Upper lobe of left lung (tissue), 6 donors: ENCODE measurements at regions not wholly inside any gene's neighbourhood (a gene's known extent, or its start where the extent isn't known, plus 50 kb on each side); places are given as distances from the start of the nearest gene placed in this dataset.

Experiments used
- ATAC-seq, 2 donors: fragments of 200-7000 bp; cut with Tn5 transposase; one replicate each; pipeline ENCODE4 v1.9.1; 2022; ENCODE audit warnings: mild to moderate bottlenecking in 2 of 2, moderate library complexity in 2 of 2; ENCODE audit not compliant: low FRiP score in 2 of 2
- DNase-seq, 2 donors: peaks; one replicate each; pipeline ENCODE4 v3.0.0-alpha.2; 2019 to 2020
- H3K27ac ChIP-seq, 4 donors: fragments of 200-600 bp; sonication (generic); one replicate each; pipeline ENCODE4 v1.5.1; 2016 to 2019
- H3K27me3 ChIP-seq, 4 donors: fragments of 200-600 bp; sonication (generic); one replicate each; pipeline ENCODE4 v1.5.1; 2017 to 2019
- H3K36me3 ChIP-seq, 4 donors: fragments of 200-600 bp; sonication (generic); one replicate each; pipeline ENCODE4 v1.5.1; 2016 to 2019
- H3K4me1 ChIP-seq, 4 donors: fragments of 200-600 bp; sonication (generic); one replicate each; pipeline ENCODE4 v1.5.1; 2018 to 2019
- H3K4me3 ChIP-seq, 4 donors: fragments of 200-600 bp; sonication (generic); one replicate each; pipeline ENCODE4 v1.5.1; 2017 to 2019; ENCODE audit warnings: mild to moderate bottlenecking in 2 of 4, moderate library complexity in 1 of 4
- H3K9me3 ChIP-seq, 4 donors: fragments of 200-600 bp; sonication (generic); one replicate each; pipeline ENCODE4 v1.5.1; 2018 to 2019
- EP300 ChIP-seq, 4 donors: sonication (generic); formaldehyde crosslinking; IDR thresholded peaks; one replicate each; pipeline ENCODE4 v1.5.1; 2017; ENCODE audit warnings: antibody characterized with exemption in 4 of 4, control low read depth in 2 of 4
- POLR2A ChIP-seq, 4 donors: fragments of 450-650 bp; IDR thresholded peaks; one replicate each; pipeline ENCODE4 v1.5.1; 2016 to 2017; ENCODE audit warnings: antibody characterized with exemption in 4 of 4, mild to moderate bottlenecking in 2 of 4
- POLR2AphosphoS5 ChIP-seq, 2 donors: sonication (generic); formaldehyde crosslinking; IDR thresholded peaks; one replicate each; pipeline ENCODE4 v1.5.1; 2017; ENCODE audit warnings: antibody characterized with exemption in 2 of 2
- WGBS, 2 donors: methylation state at CpG; one replicate each; pipeline ENCODE4 v1.1.5; 2017 to 2018; 5-methylcytosine and 5-hydroxymethylcytosine counted together
- TF ChIP-seq, protein P1 (sequence below), 6 experiments: fragments of 450-650 bp in 4 of 6; fragments of 200-600 bp in 2 of 6; sonication (generic) in 2 of 6; IDR thresholded peaks; one replicate each; pipeline ENCODE4 v1.5.1; 2016 to 2019; ENCODE audit warnings: antibody characterized with exemption in 6 of 6
- donor health status: DM: no; HTN: no; CAD: no; lungs with moderate emphysema.
- donor health status: DM: no; HTN: yes; CAD: no; lungs with severe emphysema.

- no peak for DNase-seq
- H3K27ac ChIP-seq: no peak overlapping the region
- peaks cover 3 to 8% (median 6%) of the 10 kb centered on the region in 4 donors for H3K4me1 ChIP-seq
- no peak overlapping the region for H3K4me3 ChIP-seq
- TF ChIP-seq POLR2A (IDR thresholded peaks at IDR 0.05) (no peak), EP300 (IDR thresholded peaks at IDR 0.05) (no peak), POLR2AphosphoS5 (IDR thresholded peaks at IDR 0.05) (no peak)
- TF ChIP-seq, protein P1, sequence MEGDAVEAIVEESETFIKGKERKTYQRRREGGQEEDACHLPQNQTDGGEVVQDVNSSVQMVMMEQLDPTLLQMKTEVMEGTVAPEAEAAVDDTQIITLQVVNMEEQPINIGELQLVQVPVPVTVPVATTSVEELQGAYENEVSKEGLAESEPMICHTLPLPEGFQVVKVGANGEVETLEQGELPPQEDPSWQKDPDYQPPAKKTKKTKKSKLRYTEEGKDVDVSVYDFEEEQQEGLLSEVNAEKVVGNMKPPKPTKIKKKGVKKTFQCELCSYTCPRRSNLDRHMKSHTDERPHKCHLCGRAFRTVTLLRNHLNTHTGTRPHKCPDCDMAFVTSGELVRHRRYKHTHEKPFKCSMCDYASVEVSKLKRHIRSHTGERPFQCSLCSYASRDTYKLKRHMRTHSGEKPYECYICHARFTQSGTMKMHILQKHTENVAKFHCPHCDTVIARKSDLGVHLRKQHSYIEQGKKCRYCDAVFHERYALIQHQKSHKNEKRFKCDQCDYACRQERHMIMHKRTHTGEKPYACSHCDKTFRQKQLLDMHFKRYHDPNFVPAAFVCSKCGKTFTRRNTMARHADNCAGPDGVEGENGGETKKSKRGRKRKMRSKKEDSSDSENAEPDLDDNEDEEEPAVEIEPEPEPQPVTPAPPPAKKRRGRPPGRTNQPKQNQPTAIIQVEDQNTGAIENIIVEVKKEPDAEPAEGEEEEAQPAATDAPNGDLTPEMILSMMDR (IDR thresholded peaks at IDR 0.05): no peak
- H3K27me3 ChIP-seq: no peaks in the 10 kb centered on the region
- H3K36me3 ChIP-seq: no peaks in the 10 kb centered on the region
- H3K9me3 ChIP-seq: no peaks in the 10 kb centered on the region
- WGBS, 2 donors: 59% methylated on average over 2 of the region's 2 CpGs
- ATAC-seq: no peak
These were observed 484.0 kb upstream of the CITED2 start for GRCh38 chr6:139858429-139858828.

DNA sequence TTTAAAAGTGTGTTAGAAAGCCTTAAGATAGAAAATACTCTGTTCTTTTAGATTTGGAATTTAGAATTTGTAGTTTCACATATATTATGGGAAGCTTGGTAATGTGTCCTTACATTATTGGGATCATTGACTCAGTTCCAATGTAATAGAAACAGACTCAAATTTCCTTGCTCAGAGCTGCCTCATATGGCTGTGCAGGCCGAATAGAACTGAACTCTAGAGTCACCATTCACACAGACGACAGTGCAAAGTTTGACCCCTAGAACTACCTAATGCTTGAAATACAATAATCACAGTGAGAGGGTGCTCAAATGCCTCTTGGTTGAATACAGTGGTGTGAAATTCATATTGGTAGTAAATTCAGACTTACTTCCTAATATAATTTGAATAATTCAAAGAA lies 482.7 kb upstream of the CITED2 start:
- WGBS, 2 donors: 65 to 67% methylated on average over 2 of the region's 2 CpGs

DNA sequence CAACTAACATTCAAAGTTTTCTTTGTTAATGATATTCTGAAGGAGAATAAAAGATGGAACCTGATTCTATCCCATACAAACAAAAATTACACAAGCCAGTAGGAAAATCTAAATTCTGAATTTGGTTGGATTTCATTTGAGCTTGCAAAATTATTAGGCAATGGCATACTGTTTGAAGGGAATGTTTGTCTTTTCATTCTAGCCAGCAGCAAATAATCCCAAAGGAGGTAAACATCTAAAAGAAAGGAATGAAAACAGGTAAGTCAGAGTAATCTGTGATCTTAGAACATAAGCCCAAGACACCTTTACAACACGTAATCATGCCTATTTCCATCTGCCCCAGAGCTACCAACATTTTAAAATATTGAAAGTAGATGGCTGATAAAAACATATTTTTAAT lies 482.1 kb upstream of the CITED2 start:
- Histone ChIP-seq H3K27me3 (no peaks in the 10 kb centered on the region), H3K27ac (no peak overlapping the region), H3K4me3 (no peak overlapping the region), H3K9me3 (no peaks in the 10 kb centered on the region), H3K4me1 (peaks cover 5 to 8% (median 6%) of the 10 kb centered on the region in 4 donors), H3K36me3 (no peaks in the 10 kb centered on the region)
- WGBS, 2 donors: 96 to 97% methylated on average over 1 of the region's 1 CpG
- no peak for DNase-seq
- no peak for ATAC-seq
- TF ChIP-seq POLR2AphosphoS5 (IDR thresholded peaks at IDR 0.05): no peak
- TF ChIP-seq, protein P1 (IDR thresholded peaks at IDR 0.05): no peak
- no peak for TF ChIP-seq EP300 (IDR thresholded peaks at IDR 0.05)
- no peak for TF ChIP-seq POLR2A (IDR thresholded peaks at IDR 0.05)

More for the DNA sequence above, 482.7 kb upstream of the CITED2 start:
- DNase-seq (no peak), ATAC-seq (no peak)
- no peaks in the 10 kb centered on the region for H3K27me3 ChIP-seq
- H3K36me3 ChIP-seq: no peaks in the 10 kb centered on the region
- no peaks in the 10 kb centered on the region for H3K9me3 ChIP-seq
- TF ChIP-seq, protein P1 (IDR thresholded peaks at IDR 0.05): no peak
- TF ChIP-seq POLR2AphosphoS5 (IDR thresholded peaks at IDR 0.05) (no peak), EP300 (IDR thresholded peaks at IDR 0.05) (no peak), POLR2A (IDR thresholded peaks at IDR 0.05) (no peak)
- no peak overlapping the region for H3K4me3 ChIP-seq
- no peak overlapping the region for H3K27ac ChIP-seq
- H3K4me1 ChIP-seq: peaks cover 5 to 8% (median 6%) of the 10 kb centered on the region in 4 donors

DNA sequence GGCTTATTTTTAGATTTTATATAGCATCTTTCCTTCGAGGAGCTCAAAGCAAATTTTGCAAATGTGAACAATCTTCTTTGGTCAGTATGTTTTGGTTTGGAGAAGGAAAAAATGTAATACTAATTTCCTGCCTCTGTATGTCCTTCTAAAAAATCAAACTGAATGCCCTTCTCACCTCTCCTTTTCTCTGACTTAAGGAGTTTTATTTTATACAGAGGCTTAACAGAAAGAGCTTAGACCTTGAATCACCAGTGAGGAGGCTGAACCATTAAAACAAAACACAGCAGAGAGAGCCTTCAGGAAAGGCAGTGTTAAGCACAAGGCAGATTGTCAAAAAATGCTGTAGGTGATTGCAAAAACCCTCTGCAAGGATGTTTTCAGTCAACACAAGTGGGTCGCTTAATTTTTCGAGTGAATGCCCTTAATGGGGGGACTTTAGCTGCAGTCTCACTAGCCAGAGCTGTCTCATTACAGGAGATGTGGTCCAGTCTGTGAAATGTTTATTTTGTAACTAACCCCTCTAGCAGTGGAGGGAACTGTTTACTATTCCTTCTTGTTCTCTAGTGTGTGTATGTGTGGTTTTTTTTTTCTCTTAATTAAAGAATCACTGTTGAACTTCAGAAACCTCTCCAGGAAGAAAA lies 481.3 kb upstream of the CITED2 start:
- Histone ChIP-seq H3K27me3 (no peaks in the 10 kb centered on the region), H3K27ac (no peak overlapping the region), H3K4me1 (peaks cover 5 to 8% (median 6%) of the 10 kb centered on the region in 4 donors), H3K36me3 (no peaks in the 10 kb centered on the region), H3K4me3 (no peak overlapping the region), H3K9me3 (no peaks in the 10 kb centered on the region)
- TF ChIP-seq POLR2AphosphoS5 (IDR thresholded peaks at IDR 0.05) (no peak), EP300 (IDR thresholded peaks at IDR 0.05) (no peak), POLR2A (IDR thresholded peaks at IDR 0.05) (no peak)
- TF ChIP-seq, protein P1 (IDR thresholded peaks at IDR 0.05): no peak
- ATAC-seq (no peak), DNase-seq (no peak)
- WGBS, 2 donors: 29 to 31% methylated on average over 3 of the region's 3 CpGs
